Right kidney (tissue), 1 donor: ENCODE measurements at regions not wholly inside any gene's neighbourhood (a gene's known extent, or its start where the extent isn't known, plus 50 kb on each side); places are given as distances from the start of the nearest gene placed in this dataset.
A peak's percentile ranks its signal among the peaks of the same experiment; 100 is the strongest.

Source experiments
- DNase-seq: peaks from one replicate; pipeline ENCODE4 v3.0.0-alpha.2; 2016

DNA sequence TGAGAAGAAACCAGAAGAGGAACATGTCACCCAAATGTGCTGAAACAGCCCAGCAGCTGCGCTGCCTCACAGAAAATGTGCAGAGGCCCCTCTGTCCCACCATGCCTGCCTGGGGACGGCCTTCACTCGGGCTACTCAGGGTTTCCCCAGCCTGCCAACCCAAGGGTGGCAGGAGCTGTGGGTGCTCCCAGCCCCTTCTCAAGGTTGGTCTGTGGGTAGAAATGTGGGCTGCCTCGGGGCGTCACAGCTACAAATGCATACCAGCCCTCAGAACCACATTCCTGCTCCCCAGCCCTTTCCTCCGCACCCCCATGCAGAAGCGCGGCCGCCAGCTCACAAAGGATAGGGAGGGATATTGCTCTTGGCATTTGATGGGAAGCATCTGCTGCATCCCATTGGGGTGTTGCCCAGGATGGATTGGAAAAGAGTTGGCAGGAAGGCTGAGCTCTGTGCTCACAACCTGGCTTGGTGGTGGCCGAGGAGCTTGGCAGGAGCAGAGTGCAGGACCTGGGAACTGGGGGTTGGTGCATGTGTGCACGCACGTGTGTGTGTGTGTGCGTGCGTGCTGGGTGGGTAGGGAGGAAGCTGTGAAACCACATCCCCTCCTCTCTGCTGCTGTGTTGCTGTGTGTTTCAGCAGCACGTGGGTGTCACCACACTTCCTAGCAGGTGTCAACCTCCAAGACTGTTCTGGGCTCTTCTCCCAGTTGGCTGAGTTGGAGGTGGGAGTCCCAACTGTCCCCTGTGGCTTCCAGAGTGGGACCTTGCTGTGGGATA lies 304.4 kb downstream of the SEC14L1 start:
- no peak for DNase-seq

DNA sequence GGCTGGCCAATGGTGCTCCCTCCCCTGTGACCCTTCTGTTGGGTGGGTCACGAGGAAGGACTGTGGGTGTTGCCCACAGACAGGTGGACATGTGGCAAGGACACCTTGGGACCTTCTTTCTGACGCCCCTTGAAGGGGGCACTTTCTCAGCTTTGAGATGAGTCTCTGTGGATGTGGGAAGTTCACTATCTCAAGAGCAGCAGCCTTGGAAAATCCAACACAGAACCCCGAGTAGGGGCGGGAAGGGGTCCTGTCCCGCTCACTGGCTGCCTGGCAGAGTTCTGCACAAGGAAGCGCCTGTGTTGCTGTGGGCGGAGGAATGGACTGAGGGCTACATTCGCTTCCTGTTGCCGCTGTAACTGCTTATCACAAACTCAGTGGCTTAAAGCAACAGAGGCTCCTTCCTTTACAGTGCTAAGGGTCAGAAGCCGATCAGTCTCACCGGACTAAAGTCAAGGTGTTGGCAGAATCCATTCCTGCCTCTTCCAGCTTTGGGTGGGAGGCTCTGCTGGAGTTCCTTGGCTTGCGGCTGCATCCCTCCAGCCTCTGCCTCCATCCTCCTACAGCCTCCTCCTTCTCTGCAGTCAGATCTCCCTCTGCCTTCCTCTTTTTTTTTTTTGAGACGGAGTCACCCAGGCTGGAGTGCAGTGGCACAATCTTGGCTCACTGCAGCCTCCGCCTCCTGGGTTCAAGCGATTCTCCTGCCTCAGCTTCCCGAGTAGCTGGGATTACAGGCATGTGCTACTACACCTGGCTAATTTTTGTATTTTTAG lies 305.2 kb downstream of the SEC14L1 start:
- no peak for DNase-seq

DNA sequence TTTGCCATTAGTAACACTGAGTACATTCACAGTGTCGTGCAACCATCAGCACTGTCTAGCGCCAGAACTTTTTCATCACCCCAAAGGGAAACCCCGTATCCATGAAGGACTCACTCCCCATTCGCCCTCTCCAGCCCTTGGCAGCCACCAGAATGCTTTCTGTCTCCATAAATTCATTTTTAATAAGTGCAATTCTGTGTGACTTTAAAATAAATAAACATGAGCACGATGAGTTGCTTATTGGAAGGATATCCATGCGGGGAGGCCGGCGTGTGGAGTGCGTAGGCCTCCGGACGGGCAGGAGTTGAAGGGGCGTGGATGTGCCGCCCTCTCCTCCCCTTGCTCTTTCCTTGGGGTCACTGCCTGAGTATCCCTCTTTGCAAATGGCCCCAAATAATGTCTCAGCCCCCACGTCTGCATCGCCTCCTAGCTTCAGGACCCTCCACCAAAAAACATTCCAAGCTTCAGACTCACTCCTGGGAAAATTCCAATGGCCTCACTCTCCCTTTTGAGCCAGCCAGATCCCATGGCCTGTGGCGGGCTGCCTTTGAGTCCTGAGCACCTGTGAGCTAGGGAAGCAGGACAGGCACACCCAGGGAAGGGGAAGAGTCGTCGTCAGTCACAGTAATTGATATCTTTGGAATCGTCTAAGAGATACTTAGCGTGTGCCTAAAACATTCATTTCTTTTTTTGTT lies 306.3 kb downstream of the SEC14L1 start:
- no peak for DNase-seq

DNA sequence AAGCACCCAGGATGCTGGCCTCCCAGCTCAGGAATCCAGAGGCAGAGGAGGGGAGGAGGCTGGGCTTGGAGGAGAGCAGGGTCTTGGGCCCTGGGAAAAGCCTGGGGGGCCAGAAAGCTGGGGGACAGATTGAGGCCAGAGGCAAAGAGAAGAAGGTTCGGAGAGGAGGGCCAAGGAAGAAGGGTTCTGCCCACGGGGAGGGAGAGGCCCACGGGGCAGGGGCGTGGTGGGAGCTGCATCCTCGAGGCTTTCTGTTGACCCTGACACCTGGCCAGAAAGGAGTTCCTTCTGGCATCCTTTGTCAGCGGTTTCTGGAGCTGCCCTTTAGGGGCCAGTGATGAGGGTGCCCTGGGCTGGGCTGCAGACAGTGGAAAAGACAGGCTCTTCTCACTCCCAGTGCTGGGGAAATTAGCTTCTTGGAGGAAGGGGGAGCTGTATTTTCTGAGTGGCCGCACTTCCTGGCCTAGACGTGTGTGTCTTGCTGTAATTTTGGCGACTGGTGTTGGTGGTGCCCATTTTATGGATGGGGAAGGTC lies 308.7 kb downstream of the SEC14L1 start:
- DNase-seq, result no peak

DNA sequence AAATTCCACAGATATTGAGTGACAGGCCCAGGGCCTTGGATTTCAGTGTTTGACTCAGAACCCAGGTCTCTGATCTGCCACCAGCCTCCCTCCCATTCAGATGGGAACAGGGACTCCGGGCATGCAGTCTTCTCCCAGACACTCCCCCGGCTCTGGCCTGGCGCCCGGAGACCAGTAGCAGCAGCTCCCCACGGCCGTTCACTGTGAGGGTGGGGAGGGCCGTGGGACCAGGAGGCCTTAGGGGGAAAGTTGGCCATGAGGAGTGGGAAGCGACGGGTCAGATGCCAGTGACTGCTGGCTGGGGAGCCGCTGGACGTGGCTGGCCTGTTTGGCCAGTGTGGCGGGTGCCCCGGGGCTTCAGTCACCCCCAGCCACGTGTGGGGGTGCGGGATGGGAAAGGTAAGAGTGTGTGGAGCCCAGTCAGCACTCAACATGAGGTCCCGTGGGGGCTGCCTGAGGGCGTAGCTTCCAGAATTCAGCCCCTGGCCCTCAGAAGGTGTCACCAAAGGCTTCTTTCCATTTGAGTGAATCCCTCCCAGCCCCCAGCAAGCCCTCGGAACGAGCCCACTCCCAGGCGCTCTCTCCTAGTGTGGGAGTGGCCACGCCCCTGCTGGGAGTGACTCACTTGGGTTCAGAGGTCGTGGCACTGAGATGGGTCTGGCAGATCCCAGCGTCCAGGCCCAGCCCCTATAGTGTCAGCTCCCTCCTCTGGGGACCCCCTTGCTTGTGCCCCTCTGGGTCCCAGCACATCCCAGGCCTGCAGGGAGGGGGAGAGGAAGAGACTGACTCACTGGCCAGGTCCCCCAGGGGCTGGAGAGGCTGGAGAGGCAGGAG lies 309.4 kb downstream of the SEC14L1 start:
- peak; percentile 74 for DNase-seq

DNA sequence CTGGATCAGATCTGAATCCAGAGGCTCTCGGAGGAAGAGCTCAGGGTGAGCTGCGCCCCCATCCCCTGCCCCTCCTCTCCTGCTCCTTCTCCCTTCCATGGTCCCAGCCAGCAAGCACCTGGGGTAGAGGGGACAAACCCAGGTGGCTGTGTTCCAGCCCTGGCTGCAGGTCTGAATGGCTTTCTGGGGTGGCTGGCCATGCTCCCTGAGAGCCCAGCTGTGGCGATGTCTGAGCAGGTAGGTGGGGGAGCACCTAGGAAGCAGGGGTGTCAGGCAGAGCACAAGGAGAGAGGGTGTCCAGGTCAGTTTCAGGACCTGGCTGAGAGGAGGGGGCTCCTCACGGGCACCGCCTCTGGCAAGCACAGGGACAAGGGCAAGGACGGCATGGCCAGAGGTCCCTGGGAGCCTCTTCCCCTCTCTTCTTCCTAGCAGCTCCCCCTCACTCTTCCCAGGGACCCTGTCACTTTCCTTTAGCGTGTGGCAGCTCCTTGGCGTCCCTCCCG lies 310.0 kb downstream of the SEC14L1 start:
- peak; percentile 77 for DNase-seq

DNA sequence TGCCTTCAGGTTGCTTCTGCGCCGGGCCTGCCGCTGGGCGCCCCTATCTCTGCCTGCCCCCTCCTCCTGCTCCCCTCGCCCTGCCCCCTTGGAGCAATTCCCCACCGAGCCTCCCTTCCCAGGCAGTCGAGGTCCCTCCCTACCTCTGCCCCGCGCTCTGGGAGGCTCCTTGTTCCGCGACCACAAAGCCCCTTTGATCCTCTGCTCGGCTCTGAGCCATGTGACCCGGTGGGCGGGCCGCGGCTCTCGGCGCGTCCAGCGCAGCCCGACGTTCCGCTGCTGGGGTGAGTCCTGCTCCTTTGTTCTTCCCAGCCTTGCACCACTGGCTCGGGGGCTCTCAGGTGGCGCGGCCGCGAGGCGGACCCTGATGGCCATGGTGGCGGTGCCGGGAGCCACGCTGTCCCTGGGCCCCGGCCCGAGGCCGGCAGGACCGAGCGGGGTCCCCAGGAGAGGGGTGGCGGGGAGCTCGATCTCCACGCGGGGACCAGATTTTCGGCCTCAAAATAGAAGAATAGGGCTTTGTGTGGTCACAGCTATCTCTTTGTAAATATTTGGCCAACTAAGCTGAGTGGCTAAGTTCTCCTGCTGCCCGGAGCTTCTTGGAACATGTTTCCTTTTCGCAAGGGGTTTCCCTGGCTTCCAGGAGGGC lies 310.6 kb downstream of the SEC14L1 start:
- peak; percentile 85 for DNase-seq

DNA sequence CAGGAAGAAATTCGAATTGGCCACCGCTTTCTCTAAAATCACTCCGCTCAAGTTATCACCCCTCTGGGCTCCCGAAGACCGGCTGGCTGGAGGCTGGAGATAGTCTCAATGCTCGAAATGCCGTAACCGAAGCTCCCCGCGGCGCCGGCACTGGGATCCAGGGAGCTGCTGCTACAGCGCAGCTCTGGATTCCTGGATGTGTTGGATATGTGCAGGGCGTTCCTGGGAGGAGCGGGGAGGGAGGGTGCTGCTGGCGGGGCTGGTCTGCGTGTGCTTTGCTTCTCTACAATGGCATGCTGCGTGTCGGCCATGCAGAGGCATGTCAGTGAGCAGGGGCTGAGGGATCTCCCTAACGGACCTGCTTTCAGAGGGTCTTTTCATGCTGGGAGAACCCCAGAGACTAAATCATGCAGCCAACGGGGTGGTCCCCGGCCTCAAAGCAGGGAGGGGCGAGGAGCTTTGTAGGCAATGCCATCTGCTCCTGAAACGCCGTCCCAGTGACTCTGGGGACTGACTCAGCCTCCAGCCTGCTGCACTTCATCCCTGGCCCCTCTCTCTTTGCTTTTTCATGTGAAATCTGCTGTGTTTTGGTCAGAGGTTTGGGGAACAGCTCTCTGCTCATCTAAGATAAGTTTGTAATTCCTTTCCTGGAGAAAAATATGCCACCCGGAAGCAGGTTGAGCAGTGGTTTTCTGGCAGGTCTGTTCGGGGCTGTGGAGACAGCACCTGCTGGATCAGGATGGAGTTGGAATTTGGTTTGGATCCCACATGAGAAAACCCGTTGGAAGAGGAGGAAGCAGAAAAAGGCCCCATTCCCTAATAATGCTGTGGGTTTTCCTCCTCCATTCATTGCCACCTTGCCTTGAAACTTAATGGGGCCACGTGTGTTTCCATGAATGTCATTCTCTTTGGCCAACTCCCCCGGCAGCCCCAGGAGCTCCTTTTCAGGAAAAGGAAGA lies 311.4 kb downstream of the SEC14L1 start:
- peak; percentile 81 for DNase-seq

DNA sequence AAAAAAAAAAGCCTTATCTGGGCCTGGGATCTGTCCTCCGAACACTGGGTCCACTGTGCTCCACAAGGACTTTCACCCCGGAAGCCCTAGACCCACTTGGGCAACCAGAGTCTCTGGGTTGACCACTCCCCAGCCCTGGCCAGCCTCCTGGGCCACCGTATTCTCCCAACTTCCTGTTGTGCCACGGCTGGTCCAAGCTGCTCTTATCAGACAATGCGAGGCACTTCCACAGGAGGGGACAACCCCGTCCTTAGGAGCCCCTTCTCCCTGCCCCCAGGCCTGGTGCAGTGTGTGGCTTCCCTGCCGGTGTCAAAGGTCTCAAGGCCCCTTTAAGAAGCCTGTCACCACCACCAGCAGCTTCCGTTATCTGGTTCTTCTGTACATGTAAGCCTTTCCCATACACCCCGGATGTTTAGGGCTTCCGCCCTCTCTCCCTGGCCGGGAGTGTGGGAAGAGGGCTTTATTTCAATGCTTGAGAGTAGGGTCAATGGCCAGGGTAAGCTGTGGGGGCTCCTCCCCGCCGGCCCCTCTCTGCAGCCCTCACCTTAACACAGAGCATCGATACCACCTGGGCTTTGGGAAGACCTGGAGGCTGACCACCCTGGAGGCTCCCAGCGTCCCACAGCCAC lies 313.0 kb downstream of the SEC14L1 start:
- no peak for DNase-seq

DNA sequence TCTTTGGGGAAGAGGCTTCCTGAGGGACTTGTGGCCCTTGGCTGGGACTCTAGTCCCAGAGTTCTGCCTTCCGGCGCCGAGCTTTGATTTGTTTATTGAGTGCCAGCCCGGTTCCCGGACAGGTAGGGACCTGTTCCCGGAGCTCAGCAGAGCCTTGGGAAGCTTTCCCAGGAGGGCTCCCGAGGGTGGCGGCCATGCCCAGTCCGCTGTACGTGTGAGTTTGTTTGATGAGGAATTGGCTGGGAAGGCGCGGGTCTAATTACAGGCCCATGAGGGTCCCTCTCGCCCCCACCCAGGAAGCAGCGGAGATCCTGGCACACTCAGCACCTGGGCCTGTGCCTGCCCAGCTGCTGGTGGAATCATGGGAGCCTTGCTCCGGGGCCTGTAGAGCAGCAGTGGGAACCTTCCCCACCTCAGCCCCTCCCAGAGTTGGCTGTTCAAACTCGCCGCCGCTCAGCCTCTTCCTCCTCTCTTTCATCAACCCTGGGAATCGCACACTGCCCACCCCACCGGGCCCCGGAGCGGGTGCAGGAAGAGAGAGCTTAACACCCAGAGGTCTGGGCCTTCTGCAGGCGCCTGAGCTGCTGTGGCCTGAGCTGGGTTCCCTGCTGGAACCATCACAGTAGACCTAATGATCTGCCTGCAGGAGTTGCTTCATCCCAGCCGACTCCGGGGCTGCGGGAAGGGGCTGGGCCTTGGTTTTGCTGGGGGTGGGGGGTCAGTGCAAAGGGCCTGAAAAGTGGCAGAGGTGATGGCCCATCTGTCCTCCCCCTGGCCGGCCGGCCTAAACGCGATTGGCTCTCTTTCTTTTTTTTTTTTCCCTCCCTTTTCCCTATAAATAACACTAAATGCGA lies 313.7 kb downstream of the SEC14L1 start:
- DNase-seq, result no peak

DNA sequence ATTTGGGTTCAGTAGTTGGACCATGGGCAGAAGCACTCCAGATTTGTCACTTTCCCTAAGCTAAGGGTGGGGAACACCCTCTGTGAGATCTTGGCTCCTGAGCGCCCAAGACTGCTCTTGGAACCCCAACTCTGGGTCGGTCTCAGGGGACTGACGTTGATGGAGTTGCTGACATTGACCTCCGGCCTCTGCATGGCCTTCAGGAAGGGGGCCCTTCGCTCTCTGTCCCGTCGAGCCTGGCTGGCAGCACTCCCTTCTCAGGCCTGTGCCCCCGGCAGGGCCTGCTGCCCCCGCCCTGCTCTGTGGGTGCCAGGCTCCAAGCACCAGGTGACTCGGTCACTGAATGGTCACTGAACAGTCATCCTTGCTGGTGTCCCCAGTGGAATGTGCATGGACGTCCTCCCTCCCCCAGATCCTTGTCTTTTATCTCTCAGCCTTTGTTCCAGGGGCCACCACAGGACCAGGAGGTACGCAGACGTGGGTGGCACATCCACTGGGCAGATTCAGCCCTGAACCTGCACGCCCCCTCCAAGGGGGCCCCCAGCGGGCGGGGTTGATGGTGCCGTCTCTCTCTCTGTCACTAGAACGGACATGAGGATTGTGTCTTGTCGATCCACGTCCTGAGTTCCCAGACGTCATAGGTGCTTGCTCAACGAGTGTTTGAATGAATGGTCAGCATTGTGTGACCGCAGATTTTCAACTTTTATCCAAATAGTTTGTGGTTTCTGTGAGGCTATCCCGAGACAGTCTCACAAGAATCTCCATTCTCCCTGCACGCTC lies 314.5 kb downstream of the SEC14L1 start:
- DNase-seq, result no peak

DNA sequence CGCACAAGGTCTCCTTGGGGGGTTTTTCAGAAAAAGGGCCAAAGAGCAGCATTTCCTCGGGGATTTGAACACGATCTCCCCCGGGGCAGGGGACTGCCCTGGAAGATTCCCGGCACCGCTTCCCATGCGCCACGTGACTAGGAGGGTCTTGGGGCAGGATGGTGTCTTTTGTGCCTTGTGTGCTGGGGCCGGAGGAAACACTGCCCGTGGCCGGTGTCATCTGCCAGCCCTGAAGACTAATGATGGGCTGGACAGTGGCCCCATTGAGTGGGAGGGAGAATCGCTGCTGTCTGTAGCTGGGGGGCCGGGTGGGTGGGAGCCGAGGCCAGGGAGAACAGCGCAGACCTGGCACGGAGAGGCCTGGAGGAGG lies 315.1 kb downstream of the SEC14L1 start:
- no peak for DNase-seq

DNA sequence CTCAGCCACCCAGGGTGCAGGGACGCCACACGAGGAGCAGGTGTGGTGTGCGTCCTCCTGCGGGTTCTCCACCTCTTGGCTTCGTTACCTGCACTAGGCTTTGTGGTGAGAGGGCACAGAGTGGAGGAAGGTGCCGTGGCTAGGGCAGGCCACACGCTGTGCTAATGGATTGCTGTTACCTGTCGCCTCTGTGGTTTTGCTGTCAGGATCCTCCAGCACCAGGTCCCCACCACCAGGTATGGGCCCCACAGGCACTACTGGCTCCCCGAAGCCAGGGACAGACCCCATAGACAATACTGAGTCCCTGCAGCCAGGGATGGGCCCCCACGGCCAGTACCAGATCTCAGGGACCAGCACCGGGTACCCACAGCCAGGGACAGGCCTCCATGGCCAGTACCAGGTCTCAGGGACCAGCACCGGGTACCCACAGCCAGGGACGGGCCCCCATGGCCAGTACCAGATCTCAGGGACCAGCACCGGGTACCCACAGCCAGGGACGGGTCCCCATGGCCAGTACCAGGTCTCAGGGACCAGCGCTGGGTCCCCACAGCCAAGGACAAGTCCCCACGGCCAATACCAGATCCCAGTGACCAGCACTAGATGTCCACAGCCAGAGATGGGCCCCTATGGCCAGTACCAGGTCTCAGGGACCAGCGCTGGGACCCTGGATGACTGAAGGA lies 315.6 kb downstream of the SEC14L1 start:
- DNase-seq, result no peak

DNA sequence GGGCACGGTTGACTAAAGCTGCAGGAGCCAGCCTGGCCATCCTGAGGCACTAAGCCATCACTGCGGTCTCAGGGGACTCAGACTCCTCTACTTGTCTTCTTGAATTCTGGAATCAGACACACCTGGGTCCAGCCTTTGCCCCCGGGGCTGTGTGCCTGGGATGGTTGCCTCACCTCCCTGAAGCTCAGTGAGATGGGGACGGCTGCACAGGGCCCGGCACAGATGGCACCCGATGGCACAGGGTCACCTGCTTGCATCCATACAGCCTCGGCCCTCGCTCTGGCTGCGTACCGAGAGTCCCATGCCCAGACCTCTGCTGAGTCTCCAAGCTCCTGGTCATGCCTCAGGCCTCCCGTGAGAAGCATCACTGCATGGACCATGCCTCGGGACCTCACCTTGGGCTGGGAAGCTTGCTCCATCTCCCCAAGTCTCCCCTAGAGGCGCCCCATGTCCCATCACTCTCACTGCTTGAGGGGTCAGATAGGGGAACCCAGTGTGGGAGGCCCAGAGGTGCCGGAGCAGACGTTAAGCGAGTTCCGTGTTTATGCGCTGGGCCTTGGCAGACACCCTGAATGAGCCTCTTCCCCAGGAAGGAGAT lies 316.3 kb downstream of the SEC14L1 start:
- no peak for DNase-seq

DNA sequence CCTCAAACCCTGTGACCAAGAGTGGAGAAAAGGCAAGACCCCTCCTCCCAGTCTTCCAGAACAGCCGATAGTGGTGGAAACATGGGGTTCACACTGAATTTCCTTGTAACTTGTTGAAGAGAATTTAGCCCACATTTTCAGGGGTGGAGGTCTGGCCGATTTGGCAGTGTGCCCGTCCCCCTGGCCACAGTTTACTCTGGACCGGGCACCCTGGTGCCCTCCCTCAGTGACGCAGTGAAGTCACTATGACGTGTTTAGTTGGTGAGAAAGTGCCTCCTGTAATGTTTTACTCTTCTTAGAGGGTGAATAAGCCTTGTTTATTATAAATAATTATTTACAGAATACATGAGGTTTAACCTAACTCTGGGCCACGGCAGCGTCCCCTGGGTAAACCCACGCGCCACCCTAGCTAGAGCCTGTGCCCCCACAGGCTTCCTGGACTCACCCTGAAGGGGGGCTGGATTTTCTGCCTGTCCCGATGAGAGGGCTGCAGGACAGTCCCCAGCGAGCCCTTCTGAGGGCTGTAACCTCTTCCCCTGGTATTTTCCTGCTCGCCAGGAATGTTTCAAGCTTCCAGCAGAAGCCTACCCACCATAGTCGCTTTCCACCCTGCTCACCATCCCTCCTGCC lies 316.9 kb downstream of the SEC14L1 start:
- DNase-seq, result no peak
